MCF 10A (cell line): ENCODE measurements at regions not wholly inside any gene's neighbourhood (a gene's known extent, or its start where the extent isn't known, plus 50 kb on each side); places are given as distances from the start of the nearest gene placed in this dataset.
A peak's percentile ranks its signal among the peaks of the same experiment; 100 is the strongest.
"Not testable (repeated sequence)": the region's sequence is repeated elsewhere in the genome, so short reads cannot be mapped to it uniquely, and the experiment has no call there.

Experiments used
- BruUV-seq: library from RNA; stranded (reverse); fragments of 400-500 nt; replicated peaks from 2 replicates; lab custom pipeline; 2021; lab: Mats Ljungman, UMichigan
- CTCF ChIA-PET: fragments of 300-600 bp; sonication (Branson Sonifier 250); formaldehyde crosslinking; extraction: SDS; loops from one replicate; lab custom pipeline; 2021; ENCODE audit warnings: antibody characterized with exemption, inconsistent platforms; lab: Yijun Ruan, JAX
- POLR2A ChIA-PET: fragments of 300-600, 350-650 bp; sonication (Branson Sonifier 250); formaldehyde crosslinking; extraction: SDS; loops from one replicate; lab custom pipeline; 2020; ENCODE audit warnings: antibody characterized with exemption, inconsistent platforms; lab: Yijun Ruan, JAX
- DNase-seq: peaks from one replicate; pipeline ENCODE4 v3.0.0-alpha.2; 2018; ENCODE audit not compliant: unreplicated experiment
- H3K27ac Mint-ChIP-seq: one replicate; pipeline ENCODE4 v1.8.0; 2022; ENCODE audit warnings: mild to moderate bottlenecking, low read depth, mixed read lengths; ENCODE audit not compliant: unreplicated experiment
- H3K27me3 Mint-ChIP-seq: one replicate; pipeline ENCODE4 v1.8.0; 2022; ENCODE audit warnings: mixed read lengths; ENCODE audit not compliant: insufficient read depth, unreplicated experiment
- H3K36me3 Mint-ChIP-seq: one replicate; pipeline ENCODE4 v1.8.0; 2022; ENCODE audit warnings: mild to moderate bottlenecking, moderate library complexity, mixed read lengths; ENCODE audit not compliant: insufficient read depth, unreplicated experiment
- H3K4me1 Mint-ChIP-seq: one replicate; pipeline ENCODE4 v1.8.0; 2022; ENCODE audit warnings: mixed read lengths; ENCODE audit not compliant: insufficient read depth, unreplicated experiment
- H3K4me3 Mint-ChIP-seq: one replicate; pipeline ENCODE4 v1.8.0; 2022; ENCODE audit warnings: mild to moderate bottlenecking, moderate library complexity, mixed read lengths; ENCODE audit not compliant: unreplicated experiment
- H3K9me3 Mint-ChIP-seq: one replicate; pipeline ENCODE4 v1.8.0; 2022; ENCODE audit warnings: mixed read lengths; ENCODE audit not compliant: unreplicated experiment
- intact Hi-C: fragments of 100-400 bp; cut with micrococcal nuclease; formaldehyde crosslinking; loops from 2 replicates; pipeline ENCODE4 v1.14.1; 2022
- TF ChIP-seq, protein P1 (sequence below): fragments of 200-600 bp; IDR thresholded peaks from one replicate; pipeline ENCODE4 v1.8.0; 2022; ENCODE audit warnings: antibody characterized with exemption, mild to moderate bottlenecking; ENCODE audit not compliant: unreplicated experiment

GRCh38 chr12:97647142-97647541, 184.5 kb downstream of the RMST start:
- H3K4me3 Mint-ChIP-seq: no peak overlapping the region
- H3K27me3 Mint-ChIP-seq: no peaks in the 10 kb centered on the region
- no peak for DNase-seq
- no peaks in the 10 kb centered on the region for H3K9me3 Mint-ChIP-seq
- no TSS peak for BruUV-seq
- H3K4me1 Mint-ChIP-seq: peaks cover 6% of the 10 kb centered on the region
- intact Hi-C loops: no loop called here
- ChIA-PET CTCF (no interaction called here), POLR2A (no interaction called here)
- TF ChIP-seq, protein P1, sequence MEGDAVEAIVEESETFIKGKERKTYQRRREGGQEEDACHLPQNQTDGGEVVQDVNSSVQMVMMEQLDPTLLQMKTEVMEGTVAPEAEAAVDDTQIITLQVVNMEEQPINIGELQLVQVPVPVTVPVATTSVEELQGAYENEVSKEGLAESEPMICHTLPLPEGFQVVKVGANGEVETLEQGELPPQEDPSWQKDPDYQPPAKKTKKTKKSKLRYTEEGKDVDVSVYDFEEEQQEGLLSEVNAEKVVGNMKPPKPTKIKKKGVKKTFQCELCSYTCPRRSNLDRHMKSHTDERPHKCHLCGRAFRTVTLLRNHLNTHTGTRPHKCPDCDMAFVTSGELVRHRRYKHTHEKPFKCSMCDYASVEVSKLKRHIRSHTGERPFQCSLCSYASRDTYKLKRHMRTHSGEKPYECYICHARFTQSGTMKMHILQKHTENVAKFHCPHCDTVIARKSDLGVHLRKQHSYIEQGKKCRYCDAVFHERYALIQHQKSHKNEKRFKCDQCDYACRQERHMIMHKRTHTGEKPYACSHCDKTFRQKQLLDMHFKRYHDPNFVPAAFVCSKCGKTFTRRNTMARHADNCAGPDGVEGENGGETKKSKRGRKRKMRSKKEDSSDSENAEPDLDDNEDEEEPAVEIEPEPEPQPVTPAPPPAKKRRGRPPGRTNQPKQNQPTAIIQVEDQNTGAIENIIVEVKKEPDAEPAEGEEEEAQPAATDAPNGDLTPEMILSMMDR: no peak
- H3K36me3 Mint-ChIP-seq: no peaks in the 10 kb centered on the region
- no peak overlapping the region for H3K27ac Mint-ChIP-seq

GRCh38 chr12:97650242-97650641, 187.6 kb downstream of the RMST start:
- POLR2A ChIA-PET: interaction anchor here (0.6 kb wide), 1 partner anchor 161 kb away, joined by 4 read pairs; no protein-coding TSS in a partner anchor
- CTCF ChIA-PET: interaction anchor here (0.6 kb wide), 1 partner anchor 1161 kb away, joined by 5 read pairs; the partner anchor contains the start of gene CFAP54
- Mint-ChIP-seq H3K4me3 (no peak overlapping the region), H3K36me3 (no peaks in the 10 kb centered on the region), H3K27me3 (no peaks in the 10 kb centered on the region), H3K27ac (no peak overlapping the region), H3K4me1 (peaks cover 3% of the 10 kb centered on the region), H3K9me3 (no peaks in the 10 kb centered on the region)
- DNase-seq: peak; percentile 1
- TF ChIP-seq, protein P1: no peak
- no TSS peak for BruUV-seq
- intact Hi-C loops: no loop called here

DNA sequence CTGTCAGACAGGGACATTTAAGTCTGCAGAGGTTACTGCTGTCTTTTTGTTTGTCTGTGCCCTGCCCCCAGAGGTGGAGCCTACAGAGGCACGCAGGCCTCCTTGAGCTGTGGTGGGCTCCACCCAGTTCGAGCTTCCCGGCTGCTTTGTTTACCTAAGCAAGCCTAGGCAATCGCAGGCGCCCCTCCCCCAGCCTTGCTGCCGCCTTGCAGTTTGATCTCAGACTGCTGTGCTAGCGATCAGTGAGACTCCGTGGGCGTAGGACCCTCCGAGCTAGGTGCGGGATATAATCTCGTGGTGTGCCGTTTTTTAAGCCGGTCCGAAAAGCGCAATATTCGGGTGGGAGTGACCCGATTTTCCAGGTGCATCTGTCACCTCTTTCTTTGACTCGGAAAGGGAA, 193.9 kb downstream of the RMST start:
- POLR2A ChIA-PET: not testable (repeated sequence)

DNA sequence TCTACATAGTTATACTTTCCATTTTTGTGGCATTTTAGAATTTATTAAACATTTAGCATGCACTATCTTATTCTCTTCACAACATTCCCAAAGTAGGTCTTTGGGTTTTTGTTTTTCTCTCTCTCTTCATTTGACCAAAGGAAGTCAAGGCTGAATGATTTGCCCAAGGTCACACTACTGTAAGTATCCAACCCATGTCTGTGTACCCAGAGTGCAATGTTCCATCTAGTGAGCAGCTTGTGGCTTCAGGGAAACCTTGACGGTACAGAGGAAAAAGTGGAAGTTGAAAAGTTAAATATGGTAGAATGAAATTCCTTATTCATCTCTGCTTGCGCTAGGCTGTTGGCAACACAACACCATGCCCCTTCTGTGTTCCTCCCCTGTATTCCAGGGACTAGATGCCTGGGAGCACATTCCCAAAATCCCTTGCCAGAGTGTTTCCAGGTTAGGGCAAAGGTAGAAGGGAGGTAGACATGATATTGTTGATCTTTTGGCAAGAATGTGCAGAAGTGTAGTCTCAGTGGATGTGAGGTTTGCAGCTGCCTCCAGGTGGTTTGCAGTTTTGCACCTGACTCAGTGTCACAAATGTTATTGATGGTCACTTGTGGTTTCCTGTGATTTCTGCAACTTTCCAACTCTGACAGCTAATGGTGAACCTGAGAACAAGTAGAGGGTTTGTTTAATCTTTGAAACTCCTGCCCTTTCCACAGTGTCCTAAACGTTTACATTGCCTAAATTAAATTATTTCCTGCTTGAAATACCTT, 196.7 kb downstream of the RMST start:
- Mint-ChIP-seq H3K27ac (no peak overlapping the region), H3K9me3 (no peaks in the 10 kb centered on the region), H3K4me1 (no peaks in the 10 kb centered on the region), H3K4me3 (no peak overlapping the region), H3K27me3 (no peaks in the 10 kb centered on the region), H3K36me3 (no peaks in the 10 kb centered on the region)
- DNase-seq: no peak
- TF ChIP-seq, protein P1: no peak
- no TSS peak for BruUV-seq
- POLR2A ChIA-PET: no interaction called here
- CTCF ChIA-PET: no interaction called here
- intact Hi-C loops: no loop called here

More for the DNA sequence above, 193.9 kb downstream of the RMST start:
- H3K4me3 Mint-ChIP-seq, H3K27ac Mint-ChIP-seq, H3K4me1 Mint-ChIP-seq, DNase-seq, BruUV-seq, H3K27me3 Mint-ChIP-seq, H3K9me3 Mint-ChIP-seq, intact Hi-C loops, H3K36me3 Mint-ChIP-seq: not testable (repeated sequence)
- CTCF ChIA-PET: interaction anchor here (0.6 kb wide), 1 partner anchor 299 kb away, joined by 3 read pairs; no protein-coding TSS in a partner anchor
